ENCODE measurements at regions not wholly inside any gene's neighbourhood (a gene's known extent, or its start where the extent isn't known, plus 50 kb on each side); places are given as distances from the start of the nearest gene placed in this dataset.

GRCh38 chr5:143957455-143957854, 145.5 kb downstream of the HMHB1 start:
- Histone ChIP-seq H3K27ac (no peak overlapping the region), H3K27me3 (no peaks in the 10 kb centered on the region), H3K4me1 (no peaks in the 10 kb centered on the region), H3K4me3 (no peak overlapping the region), H3K9me3 (no peaks in the 10 kb centered on the region), H3K36me3 (no peaks in the 10 kb centered on the region)
- DNase-seq (ENCODE audit: low spot score), result no peak
- TF ChIP-seq, protein P1, sequence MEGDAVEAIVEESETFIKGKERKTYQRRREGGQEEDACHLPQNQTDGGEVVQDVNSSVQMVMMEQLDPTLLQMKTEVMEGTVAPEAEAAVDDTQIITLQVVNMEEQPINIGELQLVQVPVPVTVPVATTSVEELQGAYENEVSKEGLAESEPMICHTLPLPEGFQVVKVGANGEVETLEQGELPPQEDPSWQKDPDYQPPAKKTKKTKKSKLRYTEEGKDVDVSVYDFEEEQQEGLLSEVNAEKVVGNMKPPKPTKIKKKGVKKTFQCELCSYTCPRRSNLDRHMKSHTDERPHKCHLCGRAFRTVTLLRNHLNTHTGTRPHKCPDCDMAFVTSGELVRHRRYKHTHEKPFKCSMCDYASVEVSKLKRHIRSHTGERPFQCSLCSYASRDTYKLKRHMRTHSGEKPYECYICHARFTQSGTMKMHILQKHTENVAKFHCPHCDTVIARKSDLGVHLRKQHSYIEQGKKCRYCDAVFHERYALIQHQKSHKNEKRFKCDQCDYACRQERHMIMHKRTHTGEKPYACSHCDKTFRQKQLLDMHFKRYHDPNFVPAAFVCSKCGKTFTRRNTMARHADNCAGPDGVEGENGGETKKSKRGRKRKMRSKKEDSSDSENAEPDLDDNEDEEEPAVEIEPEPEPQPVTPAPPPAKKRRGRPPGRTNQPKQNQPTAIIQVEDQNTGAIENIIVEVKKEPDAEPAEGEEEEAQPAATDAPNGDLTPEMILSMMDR (IDR thresholded peaks at IDR 0.05), result no peak

DNA sequence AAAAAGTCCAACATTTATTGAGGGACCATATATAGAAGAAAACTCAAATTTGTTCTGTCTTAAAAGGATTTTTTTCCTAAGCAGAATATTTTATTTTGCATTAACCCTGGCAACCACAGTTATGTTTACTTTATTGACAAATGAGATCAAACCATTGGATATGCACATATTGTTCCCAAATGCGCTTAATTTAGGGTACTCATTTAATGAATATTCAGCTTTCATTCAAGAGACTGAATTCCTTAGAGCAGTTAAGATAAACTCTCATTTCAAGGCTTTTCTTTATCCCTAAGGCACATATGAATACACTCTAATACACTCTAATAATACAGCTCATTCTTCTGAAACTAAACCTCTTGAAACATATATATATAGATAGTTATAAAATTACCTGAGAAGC, 150.2 kb downstream of the HMHB1 start:
- Histone ChIP-seq H3K36me3 (no peaks in the 10 kb centered on the region), H3K27ac (no peak overlapping the region), H3K4me3 (no peak overlapping the region), H3K27me3 (no peaks in the 10 kb centered on the region), H3K9me3 (no peaks in the 10 kb centered on the region), H3K4me1 (no peaks in the 10 kb centered on the region)
- TF ChIP-seq, protein P1 (IDR thresholded peaks at IDR 0.05), result no peak
- no peak for DNase-seq (ENCODE audit: low spot score)

GRCh38 chr5:143964919-143965318, 153.0 kb downstream of the HMHB1 start:
- no peak for DNase-seq (ENCODE audit: low spot score)
- Histone ChIP-seq H3K4me3 (no peak overlapping the region), H3K36me3 (no peaks in the 10 kb centered on the region), H3K27ac (no peak overlapping the region), H3K9me3 (no peaks in the 10 kb centered on the region), H3K27me3 (no peaks in the 10 kb centered on the region), H3K4me1 (no peaks in the 10 kb centered on the region)
- TF ChIP-seq, protein P1 (IDR thresholded peaks at IDR 0.05), result no peak

GRCh38 chr5:143966280-143966679, 154.3 kb downstream of the HMHB1 start:
- no peaks in the 10 kb centered on the region for H3K27me3 ChIP-seq
- H3K27ac ChIP-seq, result no peak overlapping the region
- no peak overlapping the region for H3K4me3 ChIP-seq
- H3K4me1 ChIP-seq, result no peaks in the 10 kb centered on the region
- H3K9me3 ChIP-seq, result no peaks in the 10 kb centered on the region
- no peak for DNase-seq (ENCODE audit: low spot score)
- TF ChIP-seq, protein P1 (IDR thresholded peaks at IDR 0.05), result no peak
- no peaks in the 10 kb centered on the region for H3K36me3 ChIP-seq

GRCh38 chr5:143968071-143968878, 156.3 kb downstream of the HMHB1 start:
- TF ChIP-seq, protein P1 (IDR thresholded peaks at IDR 0.05), result peak; percentile 14 to 56
- Histone ChIP-seq H3K27me3 (no peaks in the 10 kb centered on the region), H3K36me3 (no peaks in the 10 kb centered on the region), H3K27ac (no peak overlapping the region), H3K4me3 (no peak overlapping the region), H3K9me3 (no peaks in the 10 kb centered on the region), H3K4me1 (no peaks in the 10 kb centered on the region)
- DNase-seq (ENCODE audit: low spot score), result no peak

DNA sequence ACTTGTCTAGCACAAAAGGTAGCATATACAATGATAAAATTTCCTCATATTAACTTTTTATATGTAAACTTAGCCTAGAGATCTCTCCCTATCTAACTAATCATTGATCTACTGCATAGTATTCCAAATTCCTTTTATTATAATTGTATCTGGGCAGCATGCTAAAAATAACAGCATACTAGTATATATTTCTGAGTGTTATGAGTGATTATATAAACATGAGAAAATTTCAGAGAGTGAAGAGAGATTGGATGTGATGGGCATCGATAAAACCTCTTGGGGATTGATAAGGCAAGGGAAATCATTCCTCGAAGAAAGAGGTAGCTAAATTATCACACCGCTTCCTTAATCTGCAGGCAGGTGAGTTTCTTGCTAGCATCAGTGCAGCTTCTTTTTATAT, 158.2 kb downstream of the HMHB1 start:
- H3K36me3 ChIP-seq, result no peaks in the 10 kb centered on the region
- TF ChIP-seq, protein P1 (IDR thresholded peaks at IDR 0.05), result no peak

More for the DNA sequence above, 158.2 kb downstream of the HMHB1 start:
- no peak for DNase-seq (ENCODE audit: low spot score)
- no peak overlapping the region for H3K4me3 ChIP-seq
- no peak overlapping the region for H3K27ac ChIP-seq
- no peaks in the 10 kb centered on the region for H3K9me3 ChIP-seq
- no peaks in the 10 kb centered on the region for H3K4me1 ChIP-seq
- H3K27me3 ChIP-seq, result no peaks in the 10 kb centered on the region
